Epithelial cell of proximal tubule (primary cell): ENCODE measurements at regions not wholly inside any gene's neighbourhood (a gene's known extent, or its start where the extent isn't known, plus 50 kb on each side); places are given as distances from the start of the nearest gene placed in this dataset.

ENCODE experiments used
- DNase-seq: peaks from one replicate; pipeline ENCODE4 v3.0.0-alpha.2; 2011; ENCODE audit warnings: low read depth
- H3K4me3 ChIP-seq: 2 replicates; pipeline ENCODE4 v1.5.1; 2011; ENCODE audit warnings: low read depth, mild to moderate bottlenecking, low read length
- CTCF ChIP-seq: conservative IDR thresholded peaks from 2 replicates; pipeline ENCODE4 v1.5.1; 2012; ENCODE audit warnings: low read depth, mild to moderate bottlenecking, low read length

GRCh38 chr14:82345184-82345583, 811.5 kb upstream of the SEL1L start:
- no peak for DNase-seq
- H3K4me3 ChIP-seq: no peak overlapping the region
- TF ChIP-seq CTCF: no peak

DNA sequence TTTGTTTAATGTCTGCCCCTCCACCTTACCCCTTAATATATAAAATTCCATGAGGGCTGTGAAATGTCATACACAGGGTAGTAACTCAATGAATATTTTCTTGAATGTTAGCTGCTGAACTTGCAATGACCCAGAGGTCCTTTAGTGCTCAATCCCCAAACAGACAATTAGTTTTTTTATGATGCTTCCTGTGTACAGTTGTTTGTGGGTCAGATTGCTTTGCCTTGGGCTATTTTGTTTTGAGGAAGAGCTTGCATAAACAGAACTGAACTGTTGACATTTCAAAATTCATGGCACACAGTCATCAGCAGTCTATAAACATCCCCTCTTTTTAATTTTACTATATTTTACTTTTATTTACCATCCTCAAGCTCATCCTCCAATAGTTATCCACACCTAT, 820.5 kb upstream of the SEL1L start:
- no peak overlapping the region for H3K4me3 ChIP-seq
- DNase-seq: no peak
- TF ChIP-seq CTCF: no peak

GRCh38 chr14:82359201-82359600, 825.5 kb upstream of the SEL1L start:
- no peak for DNase-seq
- no peak for TF ChIP-seq CTCF
- no peak overlapping the region for H3K4me3 ChIP-seq

DNA sequence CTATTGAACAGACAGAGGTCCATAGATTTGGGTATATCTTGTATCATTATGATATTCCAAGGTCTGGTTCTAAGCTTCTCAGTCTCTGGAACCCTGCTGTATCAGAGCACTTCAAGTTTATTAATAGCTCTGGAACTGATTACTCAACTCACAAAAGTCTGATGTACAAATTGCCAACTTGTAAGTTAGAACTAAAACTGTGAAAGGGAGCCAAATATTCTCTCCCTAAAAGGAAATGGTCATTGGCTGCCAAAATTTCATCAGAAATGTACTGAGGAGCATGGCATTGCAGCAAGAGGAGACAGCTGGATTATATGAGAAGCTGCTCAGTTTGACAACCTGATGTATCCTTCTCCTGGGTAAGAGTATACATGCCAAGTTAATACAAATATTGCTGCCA, 828.8 kb upstream of the SEL1L start:
- no peak for DNase-seq
- TF ChIP-seq CTCF: no peak
- H3K4me3 ChIP-seq: no peak overlapping the region

- no peak for TF ChIP-seq CTCF
- no peak for DNase-seq
- no peak overlapping the region for H3K4me3 ChIP-seq
Measured at GRCh38 chr14:82365471-82365870, 831.8 kb upstream of the SEL1L start.

- no peak for DNase-seq
- no peak overlapping the region for H3K4me3 ChIP-seq
- TF ChIP-seq CTCF: no peak
Measured at GRCh38 chr14:82366803-82367202, 833.1 kb upstream of the SEL1L start.

DNA sequence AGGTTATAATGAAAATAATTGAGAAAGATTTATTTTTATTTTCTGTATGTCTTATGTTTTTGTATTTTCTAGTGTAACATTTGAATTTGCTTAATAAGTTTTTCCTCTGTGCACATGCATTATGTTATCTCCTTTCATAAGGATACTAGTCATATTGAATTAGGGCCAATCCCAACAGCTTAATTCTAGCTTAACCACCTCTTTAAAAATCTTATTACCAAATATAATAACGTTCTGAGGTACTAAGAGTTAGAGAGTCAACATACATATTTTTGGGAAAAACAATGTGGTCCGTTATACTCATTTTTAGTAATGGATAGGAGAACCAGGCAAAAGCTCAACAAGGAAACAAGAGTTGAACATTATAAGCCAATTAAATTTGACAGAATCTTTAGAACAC, 845.6 kb upstream of the SEL1L start:
- DNase-seq: no peak
- no peak for TF ChIP-seq CTCF

More for the DNA sequence above, 845.6 kb upstream of the SEL1L start:
- H3K4me3 ChIP-seq: no peak overlapping the region
